Smooth muscle cell (in vitro differentiated cells): ENCODE measurements at regions not wholly inside any gene's neighbourhood (a gene's known extent, or its start where the extent isn't known, plus 50 kb on each side); places are given as distances from the start of the nearest gene placed in this dataset.
A peak's percentile ranks its signal among the peaks of the same experiment; 100 is the strongest.

Experiments
- DNase-seq: peaks from one replicate; lab custom pipeline; 2025; ENCODE audit not compliant: unreplicated experiment; lab: John Stamatoyannopoulos, UW
- H2AFZ ChIP-seq: fragments of 200-600 bp; sonication (generic); 2 replicates; pipeline ENCODE4 v1.6.0; 2016; ENCODE audit warnings: antibody characterized with exemption, low read depth, mild to moderate bottlenecking
- H3F3A ChIP-seq: fragments of 200-600 bp; sonication (generic); 2 replicates; pipeline ENCODE4 v1.6.0; 2017; ENCODE audit warnings: antibody characterized with exemption, low read depth
- H3K27ac ChIP-seq: fragments of 200-600 bp; sonication (generic); 2 replicates; pipeline ENCODE4 v1.5.1; 2016; ENCODE audit warnings: low read depth, mild to moderate bottlenecking
- H3K27me3 ChIP-seq: fragments of 200-600 bp; sonication (generic); 2 replicates; pipeline ENCODE4 v1.6.1; 2016; ENCODE audit warnings: low read depth, mild to moderate bottlenecking
- H3K36me3 ChIP-seq: fragments of 200-600 bp; sonication (generic); 2 replicates; pipeline ENCODE4 v1.5.1; 2016; ENCODE audit warnings: low read depth
- H3K4me1 ChIP-seq: fragments of 200-600 bp; sonication (generic); 2 replicates; pipeline ENCODE4 v1.5.1; 2016; ENCODE audit warnings: low read depth
- H3K4me2 ChIP-seq: fragments of 200-600 bp; sonication (generic); 2 replicates; pipeline ENCODE4 v1.6.0; 2016; ENCODE audit warnings: mild to moderate bottlenecking
- H3K4me3 ChIP-seq: fragments of 200-600 bp; sonication (generic); 2 replicates; pipeline ENCODE4 v1.5.1; 2016; ENCODE audit warnings: mild to moderate bottlenecking
- H3K79me2 ChIP-seq: fragments of 200-600 bp; sonication (generic); 2 replicates; pipeline ENCODE4 v1.6.0; 2016; ENCODE audit warnings: low read depth, mild to moderate bottlenecking
- H3K9ac ChIP-seq: fragments of 200-600 bp; sonication (generic); 2 replicates; pipeline ENCODE4 v1.6.0; 2016; ENCODE audit warnings: low read depth
- H3K9me3 ChIP-seq: fragments of 200-600 bp; sonication (generic); replicated peaks from 2 replicates; pipeline ENCODE4 v1.5.1; 2016; ENCODE audit warnings: low read depth
- H4K20me1 ChIP-seq: fragments of 200-600 bp; sonication (generic); 2 replicates; pipeline ENCODE4 v1.6.0; 2016; ENCODE audit warnings: low read depth
- WGBS: methylation state at CpG from one replicate; pipeline ENCODE4 v1.1.7; 2016; ENCODE audit warnings: low lambda C conversion rate; 5-methylcytosine and 5-hydroxymethylcytosine counted together
- TF ChIP-seq, protein P1 (sequence below): fragments of 200-600 bp; sonication (generic); IDR thresholded peaks from 2 replicates; pipeline ENCODE4 v1.5.1; 2017; ENCODE audit warnings: borderline replicate concordance, mild to moderate bottlenecking, antibody characterized with exemption; ENCODE audit not compliant: insufficient read depth, poor library complexity, severe bottlenecking

DNA sequence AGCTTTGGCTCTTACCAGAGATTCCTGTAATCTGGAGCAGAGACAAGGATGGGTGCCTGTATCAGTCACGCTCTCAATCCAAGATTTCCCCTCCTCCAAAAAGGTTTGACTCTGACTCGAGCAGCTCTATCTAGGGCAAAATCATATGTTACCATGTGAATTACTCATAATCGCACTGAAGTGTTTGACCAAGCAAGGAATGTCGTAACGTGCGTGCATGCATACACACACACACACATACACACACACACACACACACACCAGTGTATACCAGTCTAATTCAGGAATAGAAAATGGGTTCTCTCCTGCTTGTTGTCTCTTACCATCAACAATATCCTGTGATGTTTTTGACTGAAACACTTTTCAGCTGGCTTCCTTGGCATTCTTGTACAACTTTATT, 835.1 kb downstream of the KCNJ2 start:
- H3F3A ChIP-seq, result no peaks in the 10 kb centered on the region
- WGBS, result 96% methylated on average over 6 of the region's 6 CpGs
- no peaks in the 10 kb centered on the region for H3K79me2 ChIP-seq
- H3K36me3 ChIP-seq, result no peaks in the 10 kb centered on the region
- no peak for DNase-seq
- H4K20me1 ChIP-seq, result no peaks in the 10 kb centered on the region
- no peak overlapping the region for H2AFZ ChIP-seq
- no peak overlapping the region for H3K27ac ChIP-seq
- no peak overlapping the region for H3K4me2 ChIP-seq
- TF ChIP-seq, protein P1, sequence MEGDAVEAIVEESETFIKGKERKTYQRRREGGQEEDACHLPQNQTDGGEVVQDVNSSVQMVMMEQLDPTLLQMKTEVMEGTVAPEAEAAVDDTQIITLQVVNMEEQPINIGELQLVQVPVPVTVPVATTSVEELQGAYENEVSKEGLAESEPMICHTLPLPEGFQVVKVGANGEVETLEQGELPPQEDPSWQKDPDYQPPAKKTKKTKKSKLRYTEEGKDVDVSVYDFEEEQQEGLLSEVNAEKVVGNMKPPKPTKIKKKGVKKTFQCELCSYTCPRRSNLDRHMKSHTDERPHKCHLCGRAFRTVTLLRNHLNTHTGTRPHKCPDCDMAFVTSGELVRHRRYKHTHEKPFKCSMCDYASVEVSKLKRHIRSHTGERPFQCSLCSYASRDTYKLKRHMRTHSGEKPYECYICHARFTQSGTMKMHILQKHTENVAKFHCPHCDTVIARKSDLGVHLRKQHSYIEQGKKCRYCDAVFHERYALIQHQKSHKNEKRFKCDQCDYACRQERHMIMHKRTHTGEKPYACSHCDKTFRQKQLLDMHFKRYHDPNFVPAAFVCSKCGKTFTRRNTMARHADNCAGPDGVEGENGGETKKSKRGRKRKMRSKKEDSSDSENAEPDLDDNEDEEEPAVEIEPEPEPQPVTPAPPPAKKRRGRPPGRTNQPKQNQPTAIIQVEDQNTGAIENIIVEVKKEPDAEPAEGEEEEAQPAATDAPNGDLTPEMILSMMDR, result no peak
- H3K9ac ChIP-seq, result no peak overlapping the region
- H3K9me3 ChIP-seq, result no peaks in the 10 kb centered on the region
- H3K27me3 ChIP-seq, result no peaks in the 10 kb centered on the region
- no peaks in the 10 kb centered on the region for H3K4me1 ChIP-seq
- no peak overlapping the region for H3K4me3 ChIP-seq

DNA sequence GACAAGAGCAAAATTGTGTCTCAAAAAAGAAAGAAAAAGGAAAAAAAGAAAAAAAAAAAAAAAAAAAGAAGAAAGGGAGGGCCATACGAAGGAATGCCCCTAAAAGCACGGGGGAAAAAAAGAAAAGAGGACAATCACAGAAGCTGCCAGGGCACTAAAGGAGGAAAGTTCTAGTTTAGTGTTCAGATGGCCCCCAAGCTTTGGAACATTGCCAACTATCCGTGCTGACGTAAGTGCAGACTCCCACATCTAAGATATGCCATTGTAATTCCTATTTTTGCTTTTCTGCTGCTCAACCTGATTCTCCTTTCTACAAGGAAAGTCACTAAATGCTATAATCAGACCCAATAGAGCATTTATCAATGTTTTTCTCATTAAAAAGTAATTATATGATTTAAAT, 842.1 kb downstream of the KCNJ2 start:
- Histone ChIP-seq H3K4me1 (no peaks in the 10 kb centered on the region), H3K4me3 (no peak overlapping the region), H4K20me1 (no peaks in the 10 kb centered on the region), H3F3A (no peaks in the 10 kb centered on the region), H2AFZ (no peak overlapping the region), H3K79me2 (no peaks in the 10 kb centered on the region), H3K4me2 (no peak overlapping the region), H3K36me3 (no peaks in the 10 kb centered on the region), H3K27me3 (no peaks in the 10 kb centered on the region), H3K27ac (no peak overlapping the region), H3K9me3 (no peaks in the 10 kb centered on the region), H3K9ac (no peak overlapping the region)
- 75% methylated on average over 4 of the region's 4 CpGs for WGBS
- TF ChIP-seq, protein P1, result no peak
- no peak for DNase-seq

DNA sequence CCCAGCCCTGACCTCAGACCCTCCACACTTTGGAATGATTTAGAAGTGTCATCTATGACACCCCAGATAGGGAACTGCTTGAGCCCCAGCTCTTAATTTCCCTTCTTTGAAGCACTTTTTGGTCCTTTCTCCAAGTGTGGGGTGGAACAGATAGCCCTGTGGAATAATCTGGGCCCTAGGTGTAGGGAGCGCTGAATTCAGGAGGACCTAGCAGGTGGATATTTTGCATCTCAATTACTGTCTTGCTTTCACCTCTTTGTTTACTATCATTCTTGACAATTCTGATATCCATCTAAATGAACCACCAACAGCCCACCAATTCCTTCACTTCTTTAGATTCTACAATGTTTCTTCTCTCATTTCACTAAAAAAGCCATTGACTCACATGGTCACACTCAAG, 850.4 kb downstream of the KCNJ2 start:
- WGBS, result 100% methylated on average over 1 of the region's 1 CpG
- H3K9ac ChIP-seq, result no peak overlapping the region
- no peak overlapping the region for H3K4me2 ChIP-seq
- H3K79me2 ChIP-seq, result no peaks in the 10 kb centered on the region
- no peak overlapping the region for H3K4me3 ChIP-seq
- H3K9me3 ChIP-seq, result no peaks in the 10 kb centered on the region
- TF ChIP-seq, protein P1, result no peak
- H3K4me1 ChIP-seq, result peaks cover 3% of the 10 kb centered on the region
- no peaks in the 10 kb centered on the region for H3K27me3 ChIP-seq
- DNase-seq, result no peak
- no peaks in the 10 kb centered on the region for H3K36me3 ChIP-seq
- H4K20me1 ChIP-seq, result no peaks in the 10 kb centered on the region
- no peaks in the 10 kb centered on the region for H3F3A ChIP-seq
- H3K27ac ChIP-seq, result no peak overlapping the region
- H2AFZ ChIP-seq, result no peak overlapping the region

DNA sequence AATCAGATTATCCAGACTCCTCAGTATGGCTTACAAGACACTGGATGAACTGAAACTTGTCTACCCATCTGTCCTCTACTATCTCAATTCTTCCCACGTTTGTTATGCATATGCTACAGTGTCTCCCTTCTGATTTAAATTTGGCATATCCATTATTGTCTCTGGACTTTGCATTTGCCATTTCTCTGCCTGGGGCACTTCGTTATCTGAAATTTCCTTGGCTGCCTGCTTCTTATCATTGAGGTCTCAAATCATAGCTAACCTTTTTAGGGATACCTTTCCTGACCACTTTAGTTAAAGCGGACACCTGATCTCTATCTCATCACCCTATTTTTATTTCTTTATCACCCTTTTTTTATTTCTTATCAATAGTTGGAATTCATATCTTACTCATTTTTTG, 853.4 kb downstream of the KCNJ2 start:
- Histone ChIP-seq H3K4me1 (peaks cover 3% of the 10 kb centered on the region), H3K79me2 (no peaks in the 10 kb centered on the region), H3K4me2 (no peak overlapping the region), H4K20me1 (no peaks in the 10 kb centered on the region), H3K9me3 (no peaks in the 10 kb centered on the region), H3F3A (no peaks in the 10 kb centered on the region), H3K4me3 (no peak overlapping the region), H3K27ac (no peak overlapping the region), H2AFZ (peak overlapping the region; percentile 26), H3K9ac (no peak overlapping the region), H3K36me3 (no peaks in the 10 kb centered on the region), H3K27me3 (no peaks in the 10 kb centered on the region)
- WGBS, result 89% methylated on average over 3 of the region's 3 CpGs
- TF ChIP-seq, protein P1, result no peak
- no peak for DNase-seq
